Renal cortex interstitium (tissue), 11 donors: ENCODE measurements at regions not wholly inside any gene's neighbourhood (a gene's known extent, or its start where the extent isn't known, plus 50 kb on each side); places are given as distances from the start of the nearest gene placed in this dataset.

Experiments used
- DNase-seq, 11 donors: peaks; one replicate each; pipeline ENCODE4 v3.0.0-alpha.2; 2013; ENCODE audit warnings: low read depth in 9 of 11, low spot score in 4 of 11; ENCODE audit errors: extremely low read depth in 1 of 11

DNA sequence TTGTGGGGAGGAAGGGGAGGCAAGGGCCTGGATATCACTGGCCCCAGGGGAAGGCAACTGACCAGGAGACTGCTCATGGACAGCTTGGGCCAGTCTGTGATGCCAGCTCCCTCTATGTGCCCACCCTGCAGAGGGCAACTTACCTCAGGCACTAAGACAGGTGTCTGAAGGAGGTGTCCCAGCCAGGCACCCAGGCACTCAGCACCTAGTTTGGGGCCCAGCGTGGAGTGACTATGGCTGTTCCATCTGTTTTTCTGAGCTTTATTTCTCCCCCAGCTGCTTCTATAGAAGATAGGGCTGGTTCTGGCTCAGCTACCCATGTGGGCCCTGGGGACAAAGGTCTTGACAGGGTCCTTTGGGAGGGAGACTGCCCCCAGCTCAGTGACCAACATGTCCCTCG, 150.6 kb upstream of the PCBD1 start:
- no peak for DNase-seq

DNA sequence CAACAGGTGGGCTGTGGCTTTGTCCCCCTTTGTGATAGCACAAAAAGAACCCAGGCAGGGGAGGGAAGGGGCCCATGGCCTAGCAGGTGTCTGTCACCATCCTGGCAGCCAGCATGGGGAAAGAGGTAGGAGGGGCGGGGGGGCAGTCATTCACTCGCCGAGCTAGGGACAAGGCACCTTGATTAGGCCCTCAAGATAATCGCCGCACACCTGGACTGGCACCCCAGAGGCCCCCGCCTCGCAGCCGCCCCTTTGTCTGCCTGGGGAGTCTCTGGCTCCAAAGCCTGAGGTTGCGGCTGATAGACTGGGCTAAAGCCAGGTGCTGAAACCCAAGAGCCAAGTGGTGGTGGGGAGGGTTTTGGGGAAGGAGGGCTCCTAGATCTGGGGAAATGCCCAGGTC, 151.2 kb upstream of the PCBD1 start:
- no peak for DNase-seq

DNA sequence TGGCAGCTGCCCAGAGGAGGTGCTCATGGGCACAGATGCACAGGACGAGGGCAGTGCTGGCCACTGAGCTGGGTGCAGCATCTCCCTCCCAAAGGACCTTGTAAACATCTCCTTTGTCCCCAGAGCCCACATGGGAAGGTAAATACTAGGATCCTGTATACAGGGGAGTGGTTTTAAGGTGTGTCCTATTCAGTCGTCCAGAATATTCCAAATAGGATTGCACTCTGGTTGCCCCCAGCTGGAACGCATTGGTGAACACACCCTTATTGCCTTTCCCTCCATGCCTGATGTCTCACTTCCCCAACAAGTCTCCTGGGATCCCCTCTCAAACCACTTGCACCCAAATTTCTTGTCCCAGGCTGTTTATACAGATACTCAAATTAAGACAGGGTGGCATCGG, 152.0 kb upstream of the PCBD1 start:
- DNase-seq = no peak

DNA sequence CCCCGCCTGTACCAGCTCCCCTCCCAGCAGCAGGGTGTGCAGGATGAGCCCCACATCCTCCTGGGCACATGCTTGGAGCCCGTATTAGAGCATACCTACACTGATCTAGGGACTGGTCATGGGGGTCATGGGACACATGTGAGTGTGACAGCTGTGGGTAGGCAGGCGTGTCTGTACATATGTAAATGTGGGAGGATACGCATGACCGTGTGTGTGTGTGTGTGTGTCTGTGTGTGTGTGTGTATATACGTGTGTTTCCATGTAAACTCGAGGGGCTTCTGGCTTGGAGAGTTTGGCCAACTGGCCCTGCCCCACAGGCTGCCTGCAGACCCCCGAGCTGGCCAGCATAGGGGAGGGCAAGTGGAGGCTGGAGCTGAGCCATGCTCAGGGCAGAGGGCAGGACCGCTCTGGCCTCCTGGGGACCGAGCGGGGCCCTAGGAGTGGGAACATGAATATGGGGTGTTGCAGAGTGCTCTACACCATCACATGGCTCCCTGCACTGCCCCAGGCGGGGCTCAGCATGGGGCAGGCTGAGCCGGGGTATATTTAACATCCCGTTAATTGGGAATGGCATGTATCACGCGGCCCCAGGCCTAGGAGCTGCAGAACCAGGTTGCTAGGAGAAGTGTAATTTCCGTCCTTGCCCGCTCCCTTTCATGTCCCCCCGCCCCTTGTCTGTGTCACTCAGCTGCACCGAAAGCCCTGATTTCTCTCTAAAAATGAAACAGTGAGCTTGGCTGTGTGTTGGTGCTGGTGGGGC, 152.7 kb upstream of the PCBD1 start:
- peak in 1 of 11 donors; percentile 27 for DNase-seq

DNA sequence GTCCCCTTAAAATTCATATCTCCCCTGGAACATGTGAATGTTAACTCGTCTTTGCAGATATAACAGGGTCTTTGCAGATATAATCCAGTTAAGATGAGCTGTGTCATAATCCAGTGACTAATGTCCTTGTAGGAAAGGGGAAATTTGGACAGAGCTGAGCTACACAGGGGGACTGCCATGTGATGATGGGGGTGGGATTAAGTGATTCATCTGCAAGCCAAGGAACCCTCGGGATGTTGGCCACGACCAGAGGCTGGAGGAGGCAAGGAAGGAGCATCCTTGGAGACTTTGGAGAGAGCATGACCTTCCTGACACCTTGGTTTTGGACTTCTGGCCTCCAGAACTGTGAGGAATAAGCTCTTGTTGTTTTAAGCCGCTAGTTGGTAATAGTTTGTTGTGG, 153.9 kb upstream of the PCBD1 start:
- DNase-seq = no peak

DNA sequence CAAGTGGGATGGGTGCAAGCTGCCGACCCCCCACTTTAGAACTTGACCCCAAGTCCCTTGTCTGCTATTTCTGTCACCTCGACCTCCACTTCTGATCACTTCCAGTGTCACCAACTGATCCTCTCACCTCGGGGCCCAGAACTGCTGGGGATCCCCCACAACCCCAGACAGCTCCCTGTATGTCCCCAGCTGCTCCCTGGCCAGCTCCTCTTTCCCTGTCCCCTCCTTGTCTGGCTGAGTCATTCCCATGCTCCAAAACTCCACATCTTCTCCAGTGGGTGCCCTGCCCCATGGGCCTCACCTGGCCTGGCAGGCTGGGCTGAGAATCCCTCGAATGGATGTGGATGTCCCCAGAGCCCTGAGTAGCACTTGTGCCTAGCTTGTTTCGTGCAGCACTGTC, 154.3 kb upstream of the PCBD1 start:
- DNase-seq = no peak

DNA sequence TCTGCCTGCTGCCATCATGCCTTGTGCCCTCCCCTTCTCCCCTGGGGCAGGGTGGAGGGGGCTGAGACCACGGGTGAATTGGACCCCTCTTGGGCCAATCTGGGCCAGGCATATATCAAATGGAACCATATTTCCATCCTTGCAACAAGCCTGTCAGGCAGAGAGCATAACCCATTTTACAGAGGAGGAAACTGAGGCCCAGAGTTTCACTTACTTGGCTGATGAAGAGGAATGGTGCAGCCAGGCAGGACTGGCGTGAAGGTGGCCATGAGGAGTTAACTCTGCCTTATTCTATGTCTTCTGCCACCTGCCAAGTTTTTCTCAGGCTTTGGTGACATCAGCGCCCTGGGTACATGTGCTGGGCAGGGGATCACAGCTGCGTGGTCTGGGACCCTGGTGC, 155.5 kb upstream of the PCBD1 start:
- DNase-seq = no peak

DNA sequence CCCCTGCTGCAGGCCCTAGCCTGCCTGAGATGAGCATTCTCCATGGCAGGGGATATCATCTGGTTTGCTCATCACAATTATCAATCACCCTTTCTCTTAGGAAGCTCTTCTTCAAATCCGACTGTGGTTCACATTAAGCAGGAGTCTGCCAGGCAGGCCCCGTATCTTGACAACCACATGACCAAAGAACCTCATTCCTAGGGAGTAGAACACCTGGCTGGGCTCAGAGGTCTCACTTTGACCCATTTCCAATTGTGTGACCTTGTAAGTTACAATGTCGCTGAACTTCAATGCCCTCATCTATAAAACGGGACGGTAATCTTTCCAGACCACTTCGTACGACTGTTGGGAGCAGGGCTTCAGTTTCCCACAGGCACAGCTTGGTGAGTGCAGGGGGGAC, 156.4 kb upstream of the PCBD1 start:
- no peak for DNase-seq

DNA sequence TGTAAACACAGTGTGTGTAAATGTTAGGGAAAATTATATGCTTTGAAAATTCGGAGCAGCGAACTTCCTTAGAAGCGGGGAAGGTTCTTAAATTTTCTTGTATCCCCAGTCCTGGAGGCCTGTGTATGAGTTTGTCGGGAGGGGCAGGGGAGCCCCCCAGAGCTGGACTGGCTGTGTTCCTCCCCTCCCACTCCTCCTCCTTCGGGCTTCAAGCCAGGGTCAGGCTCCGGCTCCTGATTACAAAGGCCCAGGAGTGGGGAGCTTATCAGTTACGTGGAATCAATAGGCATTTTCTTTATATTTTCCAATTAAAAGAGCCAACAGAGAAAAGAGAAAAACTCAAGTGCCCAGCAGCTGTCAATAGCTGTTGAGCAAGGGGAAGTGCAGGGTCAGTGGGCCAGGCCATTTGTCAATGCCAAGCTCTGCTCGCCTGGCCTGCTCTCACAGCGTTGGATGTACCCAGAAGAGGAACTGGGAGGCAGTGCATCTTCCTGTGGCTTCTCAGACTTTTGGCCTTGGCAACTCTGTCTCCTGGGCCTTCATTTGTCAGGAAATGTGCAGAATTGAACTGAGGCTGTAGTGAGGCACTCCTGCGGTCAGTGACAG, 156.9 kb upstream of the PCBD1 start:
- DNase-seq = peak in 2 of 11 donors; percentile 26 to 37

DNA sequence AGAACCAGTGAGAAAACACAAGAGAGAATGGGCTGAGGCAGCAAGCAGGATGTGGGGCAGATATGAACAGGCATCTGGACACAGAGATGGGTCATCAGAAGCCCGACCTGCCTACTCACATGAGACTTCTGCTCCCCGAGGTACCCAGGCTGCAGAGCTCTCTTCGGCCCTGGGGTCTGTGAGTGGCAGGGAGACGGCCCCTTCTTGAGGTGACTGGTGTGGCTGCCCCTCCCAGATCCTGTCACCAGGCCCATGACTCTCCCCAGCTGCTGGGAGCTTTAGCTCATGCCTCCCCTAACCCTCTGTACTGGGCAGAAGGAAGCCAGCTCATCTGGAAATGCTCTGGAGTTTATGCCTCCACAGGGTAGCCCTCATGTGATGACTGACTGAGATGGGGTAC, 157.6 kb upstream of the PCBD1 start:
- DNase-seq = no peak

DNA sequence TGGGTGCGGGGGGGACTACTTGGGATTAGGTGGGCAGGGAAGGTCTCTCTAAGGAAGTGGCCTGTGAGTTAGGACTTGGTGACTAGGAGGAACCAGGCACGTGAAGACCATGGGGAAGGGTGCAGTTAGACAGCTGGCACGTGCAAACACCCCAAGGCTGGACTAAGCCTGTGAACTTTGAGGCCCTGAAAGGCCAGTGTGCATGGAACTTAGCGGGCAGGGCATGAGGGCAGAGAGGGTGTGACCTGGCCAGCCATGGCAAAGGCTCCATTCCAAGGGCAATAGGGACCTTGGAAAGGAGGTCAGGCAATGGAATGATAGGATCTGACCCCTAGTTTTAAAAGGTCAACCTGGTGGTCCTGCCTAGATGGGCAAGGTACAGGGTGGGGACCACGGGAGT, 158.4 kb upstream of the PCBD1 start:
- no peak for DNase-seq

DNA sequence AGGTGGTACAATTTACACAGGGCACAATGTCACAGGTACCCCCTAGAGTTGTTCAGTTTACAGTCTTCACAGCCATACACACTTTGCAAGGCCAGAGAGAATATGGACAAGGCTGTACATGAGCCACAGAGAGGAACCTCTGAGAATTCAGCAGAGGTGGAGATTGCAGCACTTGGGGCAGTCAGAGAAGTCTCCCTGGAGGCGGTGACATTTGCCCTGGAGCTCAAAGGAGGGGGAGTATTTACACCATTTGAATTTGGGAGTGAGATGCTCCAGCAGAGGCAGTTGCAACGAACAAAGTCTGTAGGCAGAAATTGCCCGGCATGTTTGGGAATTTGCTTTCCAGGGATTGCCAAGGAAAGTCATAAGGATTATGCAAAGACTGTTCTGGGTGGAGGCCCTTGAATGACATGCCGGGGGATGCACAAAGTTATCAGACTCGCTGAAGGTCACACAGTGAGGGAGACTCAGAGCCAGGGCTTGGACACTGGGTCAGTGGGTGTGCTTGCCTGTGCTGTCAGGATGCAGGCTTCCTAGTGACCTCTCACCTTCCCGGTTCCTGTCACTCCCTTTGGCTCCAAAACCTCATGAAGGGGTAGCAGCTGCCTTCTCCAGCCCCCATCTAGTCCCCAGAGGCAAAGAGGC, 160.7 kb upstream of the PCBD1 start:
- DNase-seq = no peak

DNA sequence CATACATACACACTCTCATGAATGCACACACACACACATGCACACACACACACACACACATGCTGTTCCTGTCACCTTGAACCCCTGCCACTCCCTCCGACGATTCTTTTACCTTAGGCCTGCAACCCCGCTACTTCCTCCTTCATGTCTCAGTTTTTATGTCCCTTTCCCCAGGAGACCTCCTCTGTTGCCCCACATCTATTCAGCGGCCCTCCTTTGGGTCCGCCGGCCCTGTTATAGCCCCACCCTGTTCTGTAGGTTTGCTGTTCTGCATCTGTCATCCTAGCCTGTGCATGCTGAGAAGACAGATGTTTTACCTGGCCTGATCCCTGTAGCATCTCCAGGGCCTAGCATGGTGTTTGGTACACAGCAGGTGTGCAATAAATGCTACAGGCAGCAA, 161.6 kb upstream of the PCBD1 start:
- no peak for DNase-seq

DNA sequence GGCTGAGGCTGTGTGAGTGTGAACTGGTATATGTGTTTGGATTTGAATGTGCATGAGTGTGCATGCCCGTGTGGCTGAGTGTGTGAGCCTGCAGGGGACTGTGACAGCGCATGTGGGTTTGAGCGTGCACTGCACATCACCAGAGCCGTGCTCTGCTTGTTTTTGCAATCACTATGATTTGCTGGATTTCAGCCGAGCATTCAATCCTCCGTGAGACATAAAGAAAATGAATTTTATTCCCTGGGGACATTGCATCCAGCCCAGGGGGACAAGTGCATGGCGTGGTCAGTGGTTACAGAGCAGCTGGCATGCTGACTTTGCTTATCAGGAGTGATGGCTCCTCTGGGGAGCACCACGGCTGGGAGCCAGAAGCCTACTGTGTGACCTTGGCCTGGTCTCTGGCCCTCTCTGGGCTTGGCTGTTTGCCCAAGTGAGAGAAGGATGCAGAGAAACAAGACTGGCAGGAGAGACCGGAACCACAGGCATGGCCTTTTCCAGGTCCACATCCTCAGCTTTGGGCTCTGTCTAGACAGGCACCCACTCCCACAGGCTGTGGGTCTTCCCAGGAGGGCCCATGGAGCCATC, 160.2 kb upstream of the UNC5B start:
- no peak for DNase-seq

DNA sequence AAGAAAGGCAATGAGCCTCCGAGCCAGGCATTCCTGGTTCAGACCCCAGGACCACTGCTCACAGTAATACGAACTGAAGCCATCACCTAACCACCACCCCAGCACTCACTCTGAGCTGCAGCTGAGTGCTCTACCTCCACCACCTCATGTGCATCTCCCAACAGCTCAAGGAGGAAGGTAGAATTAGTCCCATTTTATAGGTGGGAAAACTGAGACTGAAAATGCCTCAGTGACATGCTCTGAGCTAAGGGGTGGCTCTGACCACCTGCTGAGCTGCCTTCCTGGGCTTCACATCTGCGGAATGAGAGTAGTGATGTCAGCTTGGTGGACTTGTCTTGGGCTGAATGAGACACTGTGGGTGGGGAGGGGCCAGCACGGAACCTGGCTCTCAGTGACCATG, 159.7 kb upstream of the UNC5B start:
- no peak for DNase-seq

DNA sequence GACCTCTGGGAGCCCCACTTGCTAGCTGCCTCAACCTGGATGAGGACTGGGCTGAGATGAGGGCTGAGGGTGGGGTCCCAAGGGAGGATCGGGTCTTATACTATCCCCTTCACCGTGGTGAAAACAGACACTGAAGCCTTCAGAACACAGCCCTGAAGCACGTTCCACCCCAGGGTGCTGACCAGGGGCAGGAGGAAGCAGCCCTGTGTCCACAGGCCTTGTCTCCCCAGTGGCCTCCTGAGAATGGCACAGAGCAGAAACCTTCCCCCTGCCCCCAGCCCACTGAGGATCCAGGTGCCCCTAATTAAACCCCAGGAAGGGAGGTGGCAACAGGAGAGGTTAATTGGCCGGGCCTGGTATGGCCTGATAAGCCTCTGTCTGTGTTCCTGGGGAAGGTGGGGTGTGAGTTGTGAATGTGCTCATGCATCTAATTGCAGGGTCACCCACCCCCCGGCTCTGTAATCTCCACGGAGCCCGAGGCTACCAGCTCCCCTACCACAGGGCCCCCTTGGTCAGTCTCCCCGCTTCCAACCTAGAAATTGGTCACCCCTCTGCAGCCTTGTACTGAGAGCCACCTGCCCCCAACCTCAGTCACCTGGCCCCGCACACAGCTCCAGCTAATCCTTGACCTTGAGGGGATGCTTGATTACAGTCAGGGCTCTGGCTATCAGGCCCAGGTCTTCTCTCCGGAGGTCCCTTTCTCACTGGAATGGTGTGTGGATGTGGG, 159.0 kb upstream of the UNC5B start:
- no peak for DNase-seq

DNA sequence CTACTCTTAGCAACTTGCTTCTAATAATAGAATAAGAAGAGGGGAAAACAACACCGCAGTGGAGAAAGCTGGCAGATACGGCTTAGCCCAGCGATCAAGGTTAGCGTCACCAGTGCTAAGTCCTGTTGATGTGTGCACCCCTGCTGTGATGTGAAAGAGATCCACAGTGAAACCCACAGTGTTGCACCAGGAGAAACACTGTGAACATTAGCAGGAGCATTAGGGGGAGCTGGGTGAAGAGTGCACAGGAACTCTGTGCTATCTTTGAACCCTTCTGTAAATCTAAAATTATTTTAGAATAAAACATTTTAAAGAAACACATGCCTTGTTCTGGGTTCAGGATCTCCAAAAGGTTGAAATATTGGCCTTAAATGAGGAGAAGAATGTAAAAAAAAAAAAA, 154.1 kb upstream of the UNC5B start:
- no peak for DNase-seq

DNA sequence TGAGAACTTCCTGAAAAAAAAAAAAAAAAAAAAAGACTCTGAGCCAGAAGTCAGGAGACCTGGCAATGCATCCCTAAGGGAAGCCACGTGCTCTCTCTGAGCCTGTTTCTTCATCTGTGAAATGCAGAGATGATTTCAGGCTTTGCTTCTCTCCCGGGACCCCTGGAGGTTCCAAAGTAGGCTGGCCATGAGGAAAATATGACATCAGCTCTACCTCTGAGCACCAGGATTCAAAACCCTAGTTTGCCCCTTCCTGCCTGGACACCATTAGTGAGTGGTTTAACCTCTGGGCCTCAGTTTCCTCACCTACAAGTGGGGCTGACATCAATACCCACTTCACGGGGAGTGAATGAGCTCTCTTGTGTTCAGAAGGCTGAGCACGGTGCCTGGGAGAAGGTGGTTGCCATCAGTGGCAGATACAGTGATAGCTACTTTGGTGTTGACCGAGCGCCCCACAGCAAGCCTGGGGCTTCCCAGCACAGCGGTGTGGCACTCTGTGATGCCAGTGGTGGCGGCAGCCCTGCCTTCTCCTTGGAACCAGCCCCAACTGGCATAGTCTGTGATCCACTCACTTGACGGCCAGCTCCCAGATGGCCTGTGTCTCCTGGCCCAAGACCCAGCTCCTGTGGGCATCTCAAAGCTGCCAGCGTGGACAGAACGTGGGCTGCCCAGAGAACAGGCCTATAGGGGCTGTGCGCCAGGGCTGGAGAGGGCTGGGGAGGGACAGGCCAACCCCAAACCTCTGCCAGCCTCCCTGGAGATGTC, 153.1 kb upstream of the UNC5B start:
- no peak for DNase-seq

DNA sequence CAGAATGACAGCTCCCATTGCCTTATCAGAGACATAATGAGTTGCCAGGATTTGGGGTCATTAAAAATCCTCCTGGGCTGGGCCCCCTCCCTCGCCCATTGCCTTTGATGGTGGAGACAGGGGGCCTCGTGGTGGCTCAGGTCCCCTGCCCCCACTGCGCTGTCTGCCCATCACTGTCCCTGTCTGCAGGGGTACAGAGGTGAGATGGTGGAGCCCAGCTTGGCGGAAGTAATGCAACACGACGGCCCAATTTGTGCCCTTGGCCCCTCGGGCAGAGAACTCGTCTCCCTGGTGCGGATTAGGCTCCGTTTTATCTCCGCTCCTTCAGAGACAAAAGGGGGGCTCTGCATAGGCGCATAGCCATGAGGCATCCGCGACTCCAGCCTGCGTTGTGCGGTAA, 152.4 kb upstream of the UNC5B start:
- DNase-seq = no peak
